ENCODE measurements at regions not wholly inside any gene's neighbourhood (a gene's known extent, or its start where the extent isn't known, plus 50 kb on each side); places are given as distances from the start of the nearest gene placed in this dataset.

DNA sequence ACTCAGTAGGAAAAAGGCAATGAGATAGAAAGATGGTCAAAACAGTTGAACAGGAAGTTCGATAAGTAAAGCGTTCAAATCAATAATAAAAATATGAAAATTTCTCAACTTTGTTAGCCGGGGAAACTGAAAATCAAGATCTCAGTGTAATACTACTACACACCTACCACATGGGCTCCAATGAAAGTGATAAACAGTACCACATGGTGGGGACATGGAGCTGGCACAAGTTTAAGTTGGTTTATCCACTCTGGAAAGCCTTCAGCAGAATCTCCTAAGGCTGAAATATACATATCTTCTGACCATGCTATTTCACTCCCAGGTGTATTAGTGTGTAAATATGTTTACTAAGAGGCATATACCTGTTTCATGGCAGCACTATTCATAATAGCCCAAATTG is 126.8 kb downstream of the NXNL2 start:
- no peak overlapping the region for H3K4me3 ChIP-seq (replicated peaks in 1 of 3; ENCODE audit: insufficient read depth in 1 of 3, low read depth in 2 of 3, low read length in 3 of 3)
- no peak overlapping the region for H3K9ac ChIP-seq (ENCODE audit: insufficient read depth, low read depth, low read length)
- no peak overlapping the region for H3K4me2 ChIP-seq (ENCODE audit: low read depth, low read length)
- FAIRE-seq = no peak
- no peaks in the 10 kb centered on the region for H4K20me1 ChIP-seq (ENCODE audit: insufficient read depth, low read length)
- no peaks in the 10 kb centered on the region for H3K9me3 ChIP-seq (ENCODE audit: low read length)
- H3K36me3 ChIP-seq (replicated peaks in 1 of 2; ENCODE audit: control insufficient read depth in 1 of 2, insufficient read depth in 2 of 2, low read length in 2 of 2) = no peaks in the 10 kb centered on the region
- BruUV-seq (replicated peaks) = no TSS peak
- in situ Hi-C loops (cut with HindIII; ENCODE audit: extremely low pct_ligation_motif_present, low pct_unique_long_range_greater_than_20kb) = loop anchor here (5.0 to 10.0 kb wide), 3 partner anchors 76 to 341 kb away; no protein-coding TSS in a partner anchor
- no peaks in the 10 kb centered on the region for H3K27me3 ChIP-seq (ENCODE audit: control insufficient read depth in 1 of 2, insufficient read depth in 2 of 2, low read length in 2 of 2)
- peak; percentile 47; the same call in 1 of the 3 replicates for ATAC-seq
- CTCF ChIA-PET (ENCODE audit: low intra/inter-chr PET ratio, low total read pairs) = interaction anchor here (1.6 to 3.3 kb wide), 2 partner anchors 80 to 339 kb away, joined by 6 to 32 read pairs; no protein-coding TSS in a partner anchor
- H3K79me2 ChIP-seq (ENCODE audit: insufficient read depth, low read length) = no peaks in the 10 kb centered on the region
- intact Hi-C loops (cut with micrococcal nuclease; ENCODE audit: unreplicated experiment) = loop anchor here (2.0 to 5.0 kb wide), 2 partner anchors 69 to 213 kb away; no protein-coding TSS in a partner anchor
- WGBS (ENCODE audit: low lambda C conversion rate) = 54% methylated on average over 3 of the region's 3 CpGs
- POLR2A ChIA-PET = no interaction called here
- peak; percentile 16 for DNase-seq (ENCODE audit: low spot score)
- peaks cover 12% of the 10 kb centered on the region for H3K4me1 ChIP-seq (ENCODE audit: insufficient read depth, low read length)
- H3K27ac ChIP-seq (ENCODE audit: extremely low read length, insufficient read depth, low read length) = no peak overlapping the region
- no peak overlapping the region for H2AFZ ChIP-seq (ENCODE audit: low read length)
- TF ChIP-seq ZNF841 (CRISPR knock-in tag; IDR thresholded peaks at IDR 0.05; ENCODE audit: borderline replicate concordance) (no peak), ZC3H13 (CRISPR knock-in tag; IDR thresholded peaks at IDR 0.05) (no peak), ZNF605 (CRISPR knock-in tag; IDR thresholded peaks at IDR 0.05) (no peak), EED (CRISPR knock-in tag; IDR thresholded peaks at IDR 0.05) (no peak), HNRNPK (IDR thresholded peaks at IDR 0.05; ENCODE audit: low read depth, low read length, poor library complexity, severe bottlenecking) (no peak), MAF1 (CRISPR knock-in tag; IDR thresholded peaks at IDR 0.05; ENCODE audit: borderline replicate concordance) (no peak), ZMYM2 (CRISPR knock-in tag; IDR thresholded peaks at IDR 0.05) (no peak), NFYB (CRISPR knock-in tag; IDR thresholded peaks at IDR 0.05) (no peak)
- TF ChIP-seq, protein P1, sequence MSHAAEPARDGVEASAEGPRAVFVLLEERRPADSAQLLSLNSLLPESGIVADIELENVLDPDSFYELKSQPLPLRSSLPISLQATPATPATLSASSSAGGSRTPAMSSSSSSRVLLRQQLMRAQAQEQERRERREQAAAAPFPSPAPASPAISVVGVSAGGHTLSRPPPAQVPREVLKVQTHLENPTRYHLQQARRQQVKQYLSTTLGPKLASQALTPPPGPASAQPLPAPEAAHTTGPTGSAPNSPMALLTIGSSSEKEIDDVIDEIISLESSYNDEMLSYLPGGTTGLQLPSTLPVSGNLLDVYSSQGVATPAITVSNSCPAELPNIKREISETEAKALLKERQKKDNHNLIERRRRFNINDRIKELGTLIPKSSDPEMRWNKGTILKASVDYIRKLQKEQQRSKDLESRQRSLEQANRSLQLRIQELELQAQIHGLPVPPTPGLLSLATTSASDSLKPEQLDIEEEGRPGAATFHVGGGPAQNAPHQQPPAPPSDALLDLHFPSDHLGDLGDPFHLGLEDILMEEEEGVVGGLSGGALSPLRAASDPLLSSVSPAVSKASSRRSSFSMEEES (CRISPR knock-in tag; IDR thresholded peaks at IDR 0.05) = no peak
- TF ChIP-seq, protein P2, sequence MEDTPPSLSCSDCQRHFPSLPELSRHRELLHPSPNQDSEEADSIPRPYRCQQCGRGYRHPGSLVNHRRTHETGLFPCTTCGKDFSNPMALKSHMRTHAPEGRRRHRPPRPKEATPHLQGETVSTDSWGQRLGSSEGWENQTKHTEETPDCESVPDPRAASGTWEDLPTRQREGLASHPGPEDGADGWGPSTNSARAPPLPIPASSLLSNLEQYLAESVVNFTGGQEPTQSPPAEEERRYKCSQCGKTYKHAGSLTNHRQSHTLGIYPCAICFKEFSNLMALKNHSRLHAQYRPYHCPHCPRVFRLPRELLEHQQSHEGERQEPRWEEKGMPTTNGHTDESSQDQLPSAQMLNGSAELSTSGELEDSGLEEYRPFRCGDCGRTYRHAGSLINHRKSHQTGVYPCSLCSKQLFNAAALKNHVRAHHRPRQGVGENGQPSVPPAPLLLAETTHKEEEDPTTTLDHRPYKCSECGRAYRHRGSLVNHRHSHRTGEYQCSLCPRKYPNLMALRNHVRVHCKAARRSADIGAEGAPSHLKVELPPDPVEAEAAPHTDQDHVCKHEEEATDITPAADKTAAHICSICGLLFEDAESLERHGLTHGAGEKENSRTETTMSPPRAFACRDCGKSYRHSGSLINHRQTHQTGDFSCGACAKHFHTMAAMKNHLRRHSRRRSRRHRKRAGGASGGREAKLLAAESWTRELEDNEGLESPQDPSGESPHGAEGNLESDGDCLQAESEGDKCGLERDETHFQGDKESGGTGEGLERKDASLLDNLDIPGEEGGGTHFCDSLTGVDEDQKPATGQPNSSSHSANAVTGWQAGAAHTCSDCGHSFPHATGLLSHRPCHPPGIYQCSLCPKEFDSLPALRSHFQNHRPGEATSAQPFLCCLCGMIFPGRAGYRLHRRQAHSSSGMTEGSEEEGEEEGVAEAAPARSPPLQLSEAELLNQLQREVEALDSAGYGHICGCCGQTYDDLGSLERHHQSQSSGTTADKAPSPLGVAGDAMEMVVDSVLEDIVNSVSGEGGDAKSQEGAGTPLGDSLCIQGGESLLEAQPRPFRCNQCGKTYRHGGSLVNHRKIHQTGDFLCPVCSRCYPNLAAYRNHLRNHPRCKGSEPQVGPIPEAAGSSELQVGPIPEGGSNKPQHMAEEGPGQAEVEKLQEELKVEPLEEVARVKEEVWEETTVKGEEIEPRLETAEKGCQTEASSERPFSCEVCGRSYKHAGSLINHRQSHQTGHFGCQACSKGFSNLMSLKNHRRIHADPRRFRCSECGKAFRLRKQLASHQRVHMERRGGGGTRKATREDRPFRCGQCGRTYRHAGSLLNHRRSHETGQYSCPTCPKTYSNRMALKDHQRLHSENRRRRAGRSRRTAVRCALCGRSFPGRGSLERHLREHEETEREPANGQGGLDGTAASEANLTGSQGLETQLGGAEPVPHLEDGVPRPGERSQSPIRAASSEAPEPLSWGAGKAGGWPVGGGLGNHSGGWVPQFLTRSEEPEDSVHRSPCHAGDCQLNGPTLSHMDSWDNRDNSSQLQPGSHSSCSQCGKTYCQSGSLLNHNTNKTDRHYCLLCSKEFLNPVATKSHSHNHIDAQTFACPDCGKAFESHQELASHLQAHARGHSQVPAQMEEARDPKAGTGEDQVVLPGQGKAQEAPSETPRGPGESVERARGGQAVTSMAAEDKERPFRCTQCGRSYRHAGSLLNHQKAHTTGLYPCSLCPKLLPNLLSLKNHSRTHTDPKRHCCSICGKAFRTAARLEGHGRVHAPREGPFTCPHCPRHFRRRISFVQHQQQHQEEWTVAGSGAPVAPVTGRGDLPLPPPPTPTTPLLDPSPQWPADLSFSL (CRISPR knock-in tag; IDR thresholded peaks at IDR 0.05) = no peak
- TF ChIP-seq, protein P3, sequence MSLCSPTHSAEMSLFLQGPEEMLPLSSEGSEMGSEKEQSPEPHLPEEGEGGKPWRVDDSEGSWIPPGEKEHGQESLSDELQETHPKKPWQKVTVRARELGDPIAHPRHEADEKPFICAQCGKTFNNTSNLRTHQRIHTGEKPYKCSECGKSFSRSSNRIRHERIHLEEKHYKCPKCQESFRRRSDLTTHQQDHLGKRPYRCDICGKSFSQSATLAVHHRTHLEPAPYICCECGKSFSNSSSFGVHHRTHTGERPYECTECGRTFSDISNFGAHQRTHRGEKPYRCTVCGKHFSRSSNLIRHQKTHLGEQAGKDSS (CRISPR knock-in tag; IDR thresholded peaks at IDR 0.05; ENCODE audit: borderline replicate concordance, low read depth) = no peak
- TF ChIP-seq, protein P4, sequence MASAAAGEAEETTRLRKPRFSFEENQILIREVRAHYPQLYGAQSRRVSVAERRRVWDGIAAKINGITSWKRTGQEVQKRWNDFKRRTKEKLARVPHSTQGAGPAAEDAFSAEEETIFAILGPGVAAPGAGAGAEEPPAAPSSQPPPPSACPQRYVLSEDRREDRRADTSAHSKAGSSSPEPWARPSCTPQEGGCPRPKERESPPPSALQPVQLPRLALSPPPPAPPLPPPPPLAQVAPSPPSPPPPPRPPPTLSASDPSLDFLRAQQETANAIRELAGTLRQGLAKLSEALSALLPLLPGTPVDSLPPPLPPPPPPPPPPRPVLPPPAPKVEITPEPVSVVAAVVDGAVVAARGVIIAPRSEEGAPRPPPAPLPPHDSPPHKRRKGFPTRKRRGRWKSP (CRISPR knock-in tag; IDR thresholded peaks at IDR 0.05) = no peak
- TF ChIP-seq, protein P5, sequence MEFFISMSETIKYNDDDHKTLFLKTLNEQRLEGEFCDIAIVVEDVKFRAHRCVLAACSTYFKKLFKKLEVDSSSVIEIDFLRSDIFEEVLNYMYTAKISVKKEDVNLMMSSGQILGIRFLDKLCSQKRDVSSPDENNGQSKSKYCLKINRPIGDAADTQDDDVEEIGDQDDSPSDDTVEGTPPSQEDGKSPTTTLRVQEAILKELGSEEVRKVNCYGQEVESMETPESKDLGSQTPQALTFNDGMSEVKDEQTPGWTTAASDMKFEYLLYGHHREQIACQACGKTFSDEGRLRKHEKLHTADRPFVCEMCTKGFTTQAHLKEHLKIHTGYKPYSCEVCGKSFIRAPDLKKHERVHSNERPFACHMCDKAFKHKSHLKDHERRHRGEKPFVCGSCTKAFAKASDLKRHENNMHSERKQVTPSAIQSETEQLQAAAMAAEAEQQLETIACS (CRISPR knock-in tag; IDR thresholded peaks at IDR 0.05) = no peak
